ENCODE measurements at regions not wholly inside any gene's neighbourhood (a gene's known extent, or its start where the extent isn't known, plus 50 kb on each side); places are given as distances from the start of the nearest gene placed in this dataset.

- Mint-ChIP-seq H3K27ac (peak overlapping the region in 1 of 3 experiments; percentile 17), H3K9me3 (no peaks in the 10 kb centered on the region), H3K27me3 (ENCODE audit: low read depth) (no peaks in the 10 kb centered on the region), H3K4me1 (peaks cover 16% of the 10 kb centered on the region), H3K36me3 (ENCODE audit: low read depth) (no peaks in the 10 kb centered on the region), H3K4me3 (no peak overlapping the region)
- no peak for TF ChIP-seq CTCF (IDR thresholded peaks at IDR 0.05; ENCODE audit: unreplicated experiment in 3 of 3)
Observed at GRCh38 chr6:141133346-141133745, 999.4 kb upstream of the GJE1 start.

GRCh38 chr6:141131616-141132015 lies 1001.1 kb upstream of the GJE1 start:
- no peak overlapping the region for H3K27ac Mint-ChIP-seq
- H3K4me1 Mint-ChIP-seq, result peaks cover 16% of the 10 kb centered on the region
- no peaks in the 10 kb centered on the region for H3K9me3 Mint-ChIP-seq
- no peaks in the 10 kb centered on the region for H3K27me3 Mint-ChIP-seq (ENCODE audit: low read depth)
- H3K36me3 Mint-ChIP-seq (ENCODE audit: low read depth), result no peaks in the 10 kb centered on the region
- H3K4me3 Mint-ChIP-seq, result no peak overlapping the region
- TF ChIP-seq CTCF (IDR thresholded peaks at IDR 0.05; ENCODE audit: unreplicated experiment in 3 of 3), result no peak

GRCh38 chr6:141123497-141123896 lies 1009.2 kb upstream of the GJE1 start:
- Mint-ChIP-seq H3K4me1 (peaks cover 21% of the 10 kb centered on the region), H3K27ac (peak overlapping the region in 2 of 3 experiments; percentile 81 to 85), H3K27me3 (ENCODE audit: low read depth) (no peaks in the 10 kb centered on the region), H3K4me3 (no peak overlapping the region), H3K9me3 (peaks cover 3% of the 10 kb centered on the region), H3K36me3 (ENCODE audit: low read depth) (no peaks in the 10 kb centered on the region)
- TF ChIP-seq CTCF (IDR thresholded peaks at IDR 0.05; ENCODE audit: unreplicated experiment in 3 of 3), result no peak

- no peaks in the 10 kb centered on the region for H3K27me3 Mint-ChIP-seq (ENCODE audit: low read depth)
- TF ChIP-seq CTCF (IDR thresholded peaks at IDR 0.05; ENCODE audit: unreplicated experiment in 3 of 3), result no peak
- no peak overlapping the region for H3K4me3 Mint-ChIP-seq
Observed at GRCh38 chr6:141123049-141123448, 1009.7 kb upstream of the GJE1 start.

GRCh38 chr6:141118991-141119390 lies 1013.7 kb upstream of the GJE1 start:
- H3K9me3 Mint-ChIP-seq, result peaks cover 3% of the 10 kb centered on the region
- H3K36me3 Mint-ChIP-seq (ENCODE audit: low read depth), result no peaks in the 10 kb centered on the region
- H3K4me1 Mint-ChIP-seq, result peaks cover 26% of the 10 kb centered on the region
- no peak for TF ChIP-seq CTCF (IDR thresholded peaks at IDR 0.05; ENCODE audit: unreplicated experiment in 3 of 3)
- H3K27ac Mint-ChIP-seq, result peak overlapping the region in 2 of 3 experiments; percentile 3 to 67
- H3K27me3 Mint-ChIP-seq (ENCODE audit: low read depth), result no peaks in the 10 kb centered on the region
- no peak overlapping the region for H3K4me3 Mint-ChIP-seq

More at GRCh38 chr6:141123049-141123448, 1009.7 kb upstream of the GJE1 start:
- peaks cover 21% of the 10 kb centered on the region for H3K4me1 Mint-ChIP-seq
- peaks cover 3% of the 10 kb centered on the region for H3K9me3 Mint-ChIP-seq
- peak overlapping the region; percentile 15 to 85 (median 81) for H3K27ac Mint-ChIP-seq
- H3K36me3 Mint-ChIP-seq (ENCODE audit: low read depth), result no peaks in the 10 kb centered on the region

- peak overlapping the region in 2 of 3 experiments; percentile 15 to 88 for H3K27ac Mint-ChIP-seq
- H3K9me3 Mint-ChIP-seq, result peaks cover 3% of the 10 kb centered on the region
- H3K36me3 Mint-ChIP-seq (ENCODE audit: low read depth), result no peaks in the 10 kb centered on the region
- peaks cover 23% of the 10 kb centered on the region for H3K4me1 Mint-ChIP-seq
- TF ChIP-seq CTCF (IDR thresholded peaks at IDR 0.05; ENCODE audit: unreplicated experiment in 3 of 3), result no peak
- no peak overlapping the region for H3K4me3 Mint-ChIP-seq
- H3K27me3 Mint-ChIP-seq (ENCODE audit: low read depth), result no peaks in the 10 kb centered on the region
Observed at GRCh38 chr6:141117874-141118273, 1014.9 kb upstream of the GJE1 start.

Measured in nephron (organoid).